ENCODE measurements at regions not wholly inside any gene's neighbourhood (a gene's known extent, or its start where the extent isn't known, plus 50 kb on each side); places are given as distances from the start of the nearest gene placed in this dataset.

DNA sequence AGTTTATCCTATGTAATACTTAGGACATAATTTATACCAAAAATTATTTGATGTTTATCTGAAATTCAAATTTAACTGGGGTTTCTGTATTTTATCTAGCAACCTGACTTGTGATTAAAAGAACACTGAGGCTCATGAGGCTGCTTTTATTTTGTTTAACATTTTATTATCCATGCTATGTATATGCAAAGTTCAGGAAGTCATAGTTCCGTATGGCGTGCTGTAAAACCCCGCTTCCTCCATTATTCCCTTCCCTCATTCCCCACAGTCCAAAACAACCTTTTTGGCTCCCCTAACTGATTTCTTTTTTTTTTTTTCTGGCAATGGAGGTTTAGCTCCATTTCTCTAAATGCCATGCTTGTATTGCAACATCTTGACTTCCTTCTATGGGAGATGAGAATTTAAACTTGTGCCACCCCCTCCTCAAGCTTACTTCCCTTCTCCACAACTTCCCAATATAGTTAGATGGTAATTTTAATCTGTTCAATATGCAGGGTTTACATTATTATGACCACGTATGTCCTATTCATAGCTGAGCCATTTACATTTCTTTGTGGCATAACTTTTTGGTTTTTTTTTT, 138.0 kb upstream of the DNAH14 start:
- Histone ChIP-seq H3K36me3 (ENCODE audit: insufficient read depth, low read length) (no peaks in the 10 kb centered on the region), H3K9ac (ENCODE audit: low read depth, low read length) (no peak overlapping the region), H3K27me3 (ENCODE audit: insufficient read depth, low read length) (no peaks in the 10 kb centered on the region), H3K4me3 (ENCODE audit: low read length) (no peak overlapping the region), H3K9me3 (ENCODE audit: insufficient read depth, low read depth, low read length) (no peaks in the 10 kb centered on the region), H3K27ac (ENCODE audit: low read depth, low read length) (no peak overlapping the region), H3K4me1 (ENCODE audit: insufficient read depth, low read length) (no peaks in the 10 kb centered on the region; the same call in 1 of the 2 replicates)
- WGBS, result 100% methylated on average over 3 of the region's 4 CpGs

DNA sequence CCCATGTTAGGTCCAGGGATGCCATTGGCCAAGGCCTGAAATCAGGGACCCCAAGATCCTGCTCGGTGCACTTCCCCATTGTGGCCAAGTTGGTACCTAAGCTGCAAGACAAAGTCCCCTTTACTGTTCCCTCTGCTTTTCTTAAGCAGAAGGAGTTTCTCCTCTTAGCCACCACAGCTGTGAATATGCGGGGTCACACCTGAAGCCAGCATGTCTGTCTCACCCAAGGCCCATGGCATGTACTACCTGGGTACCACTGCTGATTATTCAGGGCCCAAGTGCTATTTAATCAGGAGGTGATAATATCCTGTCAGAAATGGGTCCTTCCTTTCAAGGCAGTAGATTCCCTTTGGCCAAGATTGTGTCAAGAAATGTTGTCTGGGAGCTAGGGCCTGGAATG, 133.9 kb upstream of the DNAH14 start:
- no peak overlapping the region for H3K27ac ChIP-seq (ENCODE audit: low read depth, low read length)
- 47% methylated on average over 2 of the region's 2 CpGs for WGBS
- no peaks in the 10 kb centered on the region for H3K9me3 ChIP-seq (ENCODE audit: insufficient read depth, low read depth, low read length)
- no peak overlapping the region for H3K4me3 ChIP-seq (ENCODE audit: low read length)
- H3K27me3 ChIP-seq (ENCODE audit: insufficient read depth, low read length), result no peaks in the 10 kb centered on the region
- H3K9ac ChIP-seq (ENCODE audit: low read depth, low read length), result no peak overlapping the region
- no peaks in the 10 kb centered on the region; the same call in 1 of the 2 replicates for H3K4me1 ChIP-seq (ENCODE audit: insufficient read depth, low read length)
- H3K36me3 ChIP-seq (ENCODE audit: insufficient read depth, low read length), result no peaks in the 10 kb centered on the region

DNA sequence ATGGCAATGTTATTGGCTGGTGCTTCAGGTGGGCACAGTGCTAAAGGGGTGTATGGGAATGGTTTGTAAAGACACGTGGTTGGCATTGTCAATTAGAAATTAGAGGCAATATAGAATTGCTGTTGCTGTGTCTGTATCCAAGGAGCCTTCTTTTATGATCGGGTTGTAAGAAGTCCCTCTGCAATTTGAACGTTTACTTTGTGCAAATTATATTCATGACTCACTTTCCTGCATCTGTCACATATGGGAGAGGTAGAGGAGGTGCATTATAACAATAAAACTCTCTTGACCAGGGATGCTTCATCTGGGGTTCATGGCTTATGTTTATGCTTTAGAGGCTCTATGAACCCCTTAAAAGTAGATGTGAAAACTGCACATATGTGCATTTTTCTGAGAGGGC, 130.4 kb upstream of the DNAH14 start:
- Histone ChIP-seq H3K27ac (ENCODE audit: low read depth, low read length) (no peak overlapping the region), H3K9me3 (ENCODE audit: insufficient read depth, low read depth, low read length) (no peaks in the 10 kb centered on the region), H3K4me3 (ENCODE audit: low read length) (no peak overlapping the region), H3K4me1 (ENCODE audit: insufficient read depth, low read length) (peaks cover 15% of the 10 kb centered on the region), H3K27me3 (ENCODE audit: insufficient read depth, low read length) (no peaks in the 10 kb centered on the region), H3K36me3 (ENCODE audit: insufficient read depth, low read length) (no peaks in the 10 kb centered on the region), H3K9ac (ENCODE audit: low read depth, low read length) (no peak overlapping the region)
- 93% methylated on average over 2 of the region's 3 CpGs for WGBS

DNA sequence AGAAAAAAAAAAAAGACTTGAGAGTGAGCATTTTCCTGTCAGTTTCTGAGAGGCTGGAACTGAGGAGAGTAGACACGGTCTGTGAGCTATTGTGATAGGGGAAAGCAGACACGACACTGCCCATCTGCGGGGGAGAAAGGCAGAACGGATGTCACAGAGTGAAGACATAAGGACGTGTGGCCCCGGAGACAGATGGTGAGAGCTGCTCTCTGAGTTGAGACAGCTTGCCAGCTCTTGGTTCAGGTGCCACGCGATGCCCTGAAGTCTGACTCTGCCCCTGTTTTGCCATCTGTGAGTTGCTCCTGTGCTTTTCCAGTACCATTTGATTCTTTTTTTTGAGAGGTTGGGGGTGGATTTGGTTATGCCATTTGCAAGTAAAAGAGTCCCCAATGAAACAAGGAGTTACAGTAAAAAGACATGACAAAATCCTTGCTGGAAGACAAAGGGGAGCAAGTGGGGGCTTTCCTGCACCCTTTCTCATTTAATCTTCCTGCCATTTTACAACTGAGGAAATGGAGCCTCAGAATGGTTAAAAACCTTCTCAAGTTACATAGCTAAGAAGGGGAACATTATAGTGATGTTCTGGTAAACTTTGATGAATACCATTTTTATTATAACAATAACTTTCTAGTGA, 128.9 kb upstream of the DNAH14 start:
- Histone ChIP-seq H3K9me3 (ENCODE audit: insufficient read depth, low read depth, low read length) (no peaks in the 10 kb centered on the region), H3K4me1 (ENCODE audit: insufficient read depth, low read length) (peaks cover 15% of the 10 kb centered on the region), H3K36me3 (ENCODE audit: insufficient read depth, low read length) (no peaks in the 10 kb centered on the region), H3K27ac (ENCODE audit: low read depth, low read length) (peak overlapping the region; percentile 83; the same call in 1 of the 2 replicates), H3K9ac (ENCODE audit: low read depth, low read length) (no peak overlapping the region), H3K27me3 (ENCODE audit: insufficient read depth, low read length) (no peaks in the 10 kb centered on the region), H3K4me3 (ENCODE audit: low read length) (0 out of 2 replicates have a peak overlapping the region, but pooled peaks have one; percentile 17)
- WGBS, result 31% methylated on average over 8 of the region's 8 CpGs

DNA sequence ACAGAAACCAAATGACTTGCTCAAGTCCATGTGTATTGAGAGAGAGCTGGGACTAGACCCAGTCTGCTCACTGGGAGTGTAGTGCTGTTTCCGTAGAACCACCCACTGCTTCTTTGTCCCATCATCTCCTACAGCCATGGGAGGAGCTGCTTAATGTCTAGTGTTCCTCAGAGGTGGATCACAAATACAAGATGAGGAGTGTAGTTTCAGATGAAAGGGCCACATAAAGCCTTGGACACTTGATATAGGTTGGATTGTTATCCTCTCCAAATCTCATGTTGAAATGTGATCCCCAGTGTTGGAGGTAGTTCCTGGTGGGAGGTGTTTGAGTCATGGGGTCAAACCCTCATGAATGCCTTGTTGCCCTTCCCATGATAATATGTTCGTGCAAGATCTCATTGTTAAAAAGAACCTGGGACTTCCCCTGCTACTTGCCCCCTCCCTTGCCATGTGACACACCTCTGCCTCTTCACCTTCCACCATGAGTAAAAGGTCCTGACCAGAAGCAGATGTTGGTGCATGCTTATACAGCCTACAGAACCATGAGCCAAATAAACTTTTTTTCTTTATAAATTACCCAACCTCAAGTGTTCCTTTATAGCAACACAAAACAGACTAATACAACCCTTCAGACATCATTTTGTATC, 127.5 kb upstream of the DNAH14 start:
- Histone ChIP-seq H3K4me1 (ENCODE audit: insufficient read depth, low read length) (peaks cover 15% of the 10 kb centered on the region), H3K9ac (ENCODE audit: low read depth, low read length) (no peak overlapping the region), H3K4me3 (ENCODE audit: low read length) (no peak overlapping the region), H3K9me3 (ENCODE audit: insufficient read depth, low read depth, low read length) (no peaks in the 10 kb centered on the region), H3K36me3 (ENCODE audit: insufficient read depth, low read length) (no peaks in the 10 kb centered on the region), H3K27me3 (ENCODE audit: insufficient read depth, low read length) (no peaks in the 10 kb centered on the region), H3K27ac (ENCODE audit: low read depth, low read length) (no peak overlapping the region)
- 83% methylated on average over 2 of the region's 2 CpGs for WGBS

DNA sequence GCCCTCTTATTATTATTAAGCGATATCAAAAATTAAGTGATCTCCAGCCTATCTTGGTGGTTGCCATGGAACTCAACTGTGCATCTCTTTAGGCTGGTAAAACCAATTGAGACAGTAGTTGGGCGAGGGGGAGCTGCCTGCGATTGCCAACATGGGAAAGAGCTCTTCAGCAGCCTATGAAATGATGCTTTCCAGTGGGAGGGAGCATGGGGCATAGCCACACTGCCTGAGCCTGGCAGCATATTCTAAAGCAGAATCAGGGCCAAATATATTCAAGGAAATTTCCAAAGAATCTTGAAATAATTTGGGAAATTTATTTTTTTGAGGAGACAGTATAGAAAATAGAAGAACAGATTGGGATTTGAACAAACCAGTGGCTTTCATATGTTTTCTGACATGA, 126.9 kb upstream of the DNAH14 start:
- H3K9ac ChIP-seq (ENCODE audit: low read depth, low read length), result no peak overlapping the region
- H3K4me1 ChIP-seq (ENCODE audit: insufficient read depth, low read length), result peaks cover 15% of the 10 kb centered on the region
- H3K36me3 ChIP-seq (ENCODE audit: insufficient read depth, low read length), result no peaks in the 10 kb centered on the region
- no peak overlapping the region for H3K4me3 ChIP-seq (ENCODE audit: low read length)
- 95% methylated on average over 3 of the region's 3 CpGs for WGBS
- no peak overlapping the region for H3K27ac ChIP-seq (ENCODE audit: low read depth, low read length)
- H3K27me3 ChIP-seq (ENCODE audit: insufficient read depth, low read length), result no peaks in the 10 kb centered on the region
- no peaks in the 10 kb centered on the region for H3K9me3 ChIP-seq (ENCODE audit: insufficient read depth, low read depth, low read length)

DNA sequence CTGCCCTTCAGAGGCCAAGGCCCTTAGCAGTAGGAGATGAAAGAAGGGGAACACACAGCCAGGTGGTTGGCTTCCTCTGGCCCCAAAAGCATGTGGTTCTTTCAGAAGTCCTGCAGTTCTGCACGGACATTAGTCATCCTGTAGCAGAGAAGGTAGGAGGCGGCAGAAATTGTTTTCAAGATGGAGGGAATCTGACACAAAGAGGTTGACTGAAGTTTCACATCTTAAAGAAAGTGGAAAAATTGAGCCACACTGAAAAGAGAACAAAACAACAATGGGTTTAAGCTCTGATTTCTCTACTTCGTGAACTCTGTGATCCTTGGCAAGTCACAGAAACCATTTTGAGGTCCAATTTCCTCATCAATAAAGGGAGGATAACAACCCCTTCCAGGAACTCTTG, 125.3 kb upstream of the DNAH14 start:
- Histone ChIP-seq H3K9me3 (ENCODE audit: insufficient read depth, low read depth, low read length) (no peaks in the 10 kb centered on the region), H3K9ac (ENCODE audit: low read depth, low read length) (no peak overlapping the region), H3K4me1 (ENCODE audit: insufficient read depth, low read length) (peaks cover 15% of the 10 kb centered on the region), H3K4me3 (ENCODE audit: low read length) (no peak overlapping the region), H3K27me3 (ENCODE audit: insufficient read depth, low read length) (no peaks in the 10 kb centered on the region), H3K27ac (ENCODE audit: low read depth, low read length) (no peak overlapping the region), H3K36me3 (ENCODE audit: insufficient read depth, low read length) (no peaks in the 10 kb centered on the region)
- 94% methylated on average over 3 of the region's 3 CpGs for WGBS

DNA sequence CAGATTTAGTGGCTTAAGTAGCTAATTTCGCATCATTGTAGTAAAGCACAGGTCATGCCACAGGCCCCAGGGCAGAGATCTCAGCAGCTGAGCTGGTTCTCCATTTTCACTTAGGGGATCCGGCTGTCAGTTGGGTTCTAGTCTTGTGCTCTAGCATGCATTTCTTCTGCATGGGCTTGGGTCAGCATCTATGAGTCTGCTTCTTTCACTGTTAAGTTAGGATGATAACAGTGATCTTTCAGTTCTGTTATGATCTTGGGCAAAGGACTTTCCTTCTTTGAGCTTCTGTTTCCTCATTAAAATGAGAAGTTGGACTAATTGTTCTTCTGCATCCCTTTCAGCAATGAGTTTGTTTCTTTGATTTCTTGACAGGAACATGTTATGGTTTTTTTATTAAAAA, 123.6 kb upstream of the DNAH14 start:
- Histone ChIP-seq H3K36me3 (ENCODE audit: insufficient read depth, low read length) (no peaks in the 10 kb centered on the region), H3K9me3 (ENCODE audit: insufficient read depth, low read depth, low read length) (peaks cover 5% of the 10 kb centered on the region; the same call in 1 of the 2 replicates), H3K4me1 (ENCODE audit: insufficient read depth, low read length) (peaks cover 14% of the 10 kb centered on the region), H3K4me3 (ENCODE audit: low read length) (no peak overlapping the region), H3K27ac (ENCODE audit: low read depth, low read length) (no peak overlapping the region), H3K27me3 (ENCODE audit: insufficient read depth, low read length) (no peaks in the 10 kb centered on the region), H3K9ac (ENCODE audit: low read depth, low read length) (no peak overlapping the region)
- 94% methylated on average over 2 of the region's 2 CpGs for WGBS

DNA sequence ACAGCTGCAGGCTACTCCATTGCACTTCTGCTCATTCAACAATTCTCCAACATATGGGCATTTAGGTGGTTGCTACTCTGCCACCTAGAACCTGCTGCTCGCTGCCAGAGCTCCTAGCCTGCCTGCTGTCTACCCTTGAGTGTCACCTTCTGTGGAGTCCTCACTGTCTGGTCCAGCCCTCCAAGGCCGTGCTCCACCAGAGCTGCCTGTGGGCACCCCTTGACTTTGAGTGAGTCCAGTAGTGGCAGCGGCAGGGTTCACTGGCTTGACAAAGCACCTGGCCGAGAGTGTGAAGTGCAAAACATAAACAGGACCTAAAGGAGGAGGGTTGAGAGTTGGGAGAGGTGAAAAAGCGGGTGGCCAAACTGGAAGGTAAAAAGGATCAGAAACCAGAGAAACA, 120.3 kb upstream of the DNAH14 start:
- Histone ChIP-seq H3K27ac (ENCODE audit: low read depth, low read length) (no peak overlapping the region), H3K9me3 (ENCODE audit: insufficient read depth, low read depth, low read length) (peaks cover 13% of the 10 kb centered on the region), H3K9ac (ENCODE audit: low read depth, low read length) (no peak overlapping the region), H3K36me3 (ENCODE audit: insufficient read depth, low read length) (no peaks in the 10 kb centered on the region), H3K27me3 (ENCODE audit: insufficient read depth, low read length) (no peaks in the 10 kb centered on the region), H3K4me3 (ENCODE audit: low read length) (no peak overlapping the region), H3K4me1 (ENCODE audit: insufficient read depth, low read length) (no peaks in the 10 kb centered on the region)
- 92% methylated on average over 5 of the region's 5 CpGs for WGBS

DNA sequence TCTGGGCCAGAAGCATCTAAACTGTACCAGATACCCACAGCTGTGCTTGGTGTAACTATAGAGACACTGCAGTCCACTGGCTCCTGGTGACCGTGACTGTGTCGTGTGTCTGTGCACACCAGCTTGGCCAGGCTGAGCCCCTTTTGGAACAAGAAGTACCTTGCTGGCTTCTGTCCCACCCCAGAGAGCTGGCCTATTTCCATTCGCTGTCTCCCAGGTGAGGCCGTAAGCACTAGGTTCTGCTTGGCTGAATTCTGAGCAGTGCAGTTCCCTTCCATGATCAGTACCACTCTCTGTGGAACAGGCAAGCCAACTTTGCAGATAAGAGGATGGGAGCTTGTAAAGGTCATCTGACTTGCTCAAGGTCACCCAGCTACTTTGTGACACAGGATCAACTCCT, 119.9 kb upstream of the DNAH14 start:
- no peaks in the 10 kb centered on the region for H3K36me3 ChIP-seq (ENCODE audit: insufficient read depth, low read length)
- no peaks in the 10 kb centered on the region for H3K4me1 ChIP-seq (ENCODE audit: insufficient read depth, low read length)
- H3K27me3 ChIP-seq (ENCODE audit: insufficient read depth, low read length), result no peaks in the 10 kb centered on the region
- WGBS, result 97% methylated on average over 4 of the region's 4 CpGs
- H3K9ac ChIP-seq (ENCODE audit: low read depth, low read length), result no peak overlapping the region
- no peak overlapping the region for H3K27ac ChIP-seq (ENCODE audit: low read depth, low read length)
- H3K4me3 ChIP-seq (ENCODE audit: low read length), result no peak overlapping the region
- H3K9me3 ChIP-seq (ENCODE audit: insufficient read depth, low read depth, low read length), result peaks cover 13% of the 10 kb centered on the region

DNA sequence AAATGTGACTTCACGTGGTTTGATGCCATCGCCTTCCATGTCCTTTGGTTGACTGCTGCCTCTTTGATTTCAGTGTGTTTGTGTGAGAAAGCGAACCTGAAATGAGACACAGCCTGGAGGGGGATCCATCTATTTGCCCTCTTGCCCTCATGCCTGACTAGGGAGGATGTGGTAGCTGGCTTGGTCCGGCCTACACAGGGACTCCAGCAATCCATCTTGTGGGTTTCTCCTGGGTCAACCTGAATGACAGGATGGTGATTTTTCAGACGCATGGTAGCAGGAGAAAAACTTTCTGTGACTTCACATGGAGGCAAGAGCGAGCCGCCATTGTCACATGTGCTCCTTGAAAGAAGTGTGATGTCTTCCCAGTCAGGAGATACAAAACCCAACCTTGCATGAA, 117.9 kb upstream of the DNAH14 start:
- no peaks in the 10 kb centered on the region for H3K4me1 ChIP-seq (ENCODE audit: insufficient read depth, low read length)
- WGBS, result 95% methylated on average over 7 of the region's 7 CpGs

More for the DNA sequence above, 117.9 kb upstream of the DNAH14 start:
- Histone ChIP-seq H3K36me3 (ENCODE audit: insufficient read depth, low read length) (no peaks in the 10 kb centered on the region), H3K27ac (ENCODE audit: low read depth, low read length) (no peak overlapping the region), H3K4me3 (ENCODE audit: low read length) (no peak overlapping the region), H3K27me3 (ENCODE audit: insufficient read depth, low read length) (no peaks in the 10 kb centered on the region), H3K9me3 (ENCODE audit: insufficient read depth, low read depth, low read length) (peaks cover 13% of the 10 kb centered on the region), H3K9ac (ENCODE audit: low read depth, low read length) (no peak overlapping the region)
